HFF-Myc (cell line): ENCODE measurements at regions not wholly inside any gene's neighbourhood (a gene's known extent, or its start where the extent isn't known, plus 50 kb on each side); places are given as distances from the start of the nearest gene placed in this dataset.

Source experiments
- DNase-seq: peaks from one replicate; pipeline ENCODE4 v3.0.0-alpha.2; 2011; ENCODE audit warnings: low read depth; ENCODE audit errors: extremely low read depth
- H3K4me3 ChIP-seq: replicated peaks from 2 replicates; pipeline ENCODE4 v1.5.1; 2011; ENCODE audit warnings: low read depth, mild to moderate bottlenecking, control low read depth, low read length
- TF ChIP-seq, protein P1 (sequence below): IDR thresholded peaks from 2 replicates; pipeline ENCODE4 v1.5.1; 2012; ENCODE audit warnings: mild to moderate bottlenecking, low read depth, low read length, control low read depth; ENCODE audit errors: missing control alignments

DNA sequence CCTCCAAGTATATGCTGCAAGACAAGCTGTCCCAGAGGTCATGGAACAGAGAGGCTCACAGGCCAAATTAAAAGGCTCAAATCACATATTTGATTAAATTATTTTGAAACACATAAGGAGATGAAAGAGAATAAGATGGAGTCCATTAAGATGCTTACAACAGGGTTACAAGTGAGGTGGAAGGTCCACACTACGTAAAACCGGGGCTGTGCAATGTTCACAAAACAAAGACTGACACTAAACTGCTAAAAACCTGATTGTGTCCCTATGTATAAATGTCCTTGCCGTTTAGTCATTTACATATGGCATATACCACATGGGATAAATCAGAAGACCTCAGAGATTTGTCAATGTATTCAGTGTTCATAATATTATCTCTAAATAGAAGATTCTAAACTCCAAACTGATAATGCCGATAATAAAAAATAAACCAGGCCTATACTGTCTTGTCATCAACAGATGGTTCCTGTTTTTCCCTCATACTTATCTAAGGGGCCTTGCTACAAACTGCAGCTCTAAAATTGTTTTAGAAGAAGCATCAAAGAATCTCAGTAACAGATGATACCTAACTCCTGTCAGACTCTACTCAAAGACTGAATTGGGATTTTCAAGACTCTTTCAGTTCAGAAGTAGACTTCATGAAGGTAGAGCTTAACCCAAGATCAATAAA is 51.8 kb upstream of the RIPOR2 start:
- no peak overlapping the region for H3K4me3 ChIP-seq
- no peak for DNase-seq
- TF ChIP-seq, protein P1, sequence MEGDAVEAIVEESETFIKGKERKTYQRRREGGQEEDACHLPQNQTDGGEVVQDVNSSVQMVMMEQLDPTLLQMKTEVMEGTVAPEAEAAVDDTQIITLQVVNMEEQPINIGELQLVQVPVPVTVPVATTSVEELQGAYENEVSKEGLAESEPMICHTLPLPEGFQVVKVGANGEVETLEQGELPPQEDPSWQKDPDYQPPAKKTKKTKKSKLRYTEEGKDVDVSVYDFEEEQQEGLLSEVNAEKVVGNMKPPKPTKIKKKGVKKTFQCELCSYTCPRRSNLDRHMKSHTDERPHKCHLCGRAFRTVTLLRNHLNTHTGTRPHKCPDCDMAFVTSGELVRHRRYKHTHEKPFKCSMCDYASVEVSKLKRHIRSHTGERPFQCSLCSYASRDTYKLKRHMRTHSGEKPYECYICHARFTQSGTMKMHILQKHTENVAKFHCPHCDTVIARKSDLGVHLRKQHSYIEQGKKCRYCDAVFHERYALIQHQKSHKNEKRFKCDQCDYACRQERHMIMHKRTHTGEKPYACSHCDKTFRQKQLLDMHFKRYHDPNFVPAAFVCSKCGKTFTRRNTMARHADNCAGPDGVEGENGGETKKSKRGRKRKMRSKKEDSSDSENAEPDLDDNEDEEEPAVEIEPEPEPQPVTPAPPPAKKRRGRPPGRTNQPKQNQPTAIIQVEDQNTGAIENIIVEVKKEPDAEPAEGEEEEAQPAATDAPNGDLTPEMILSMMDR = no peak

DNA sequence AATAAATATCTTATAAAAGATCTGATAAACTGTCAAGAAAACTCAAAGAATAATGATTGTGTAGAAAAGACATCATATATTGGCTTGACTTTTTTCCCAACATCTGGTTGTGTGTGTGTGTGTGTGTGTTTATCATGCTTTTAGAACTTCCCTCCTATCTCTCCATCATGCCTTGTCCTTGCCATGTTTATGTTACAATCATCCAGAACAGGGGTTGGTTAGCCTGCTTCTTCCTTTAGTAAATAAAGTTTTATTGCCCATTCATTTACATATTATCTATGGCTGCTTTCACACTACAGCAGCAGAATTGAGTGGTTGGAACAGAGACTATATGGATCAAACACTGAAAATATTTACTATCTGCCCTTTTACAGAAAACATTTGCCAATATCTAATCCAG is 52.8 kb upstream of the RIPOR2 start:
- TF ChIP-seq, protein P1 = no peak
- H3K4me3 ChIP-seq = no peak overlapping the region
- no peak for DNase-seq

DNA sequence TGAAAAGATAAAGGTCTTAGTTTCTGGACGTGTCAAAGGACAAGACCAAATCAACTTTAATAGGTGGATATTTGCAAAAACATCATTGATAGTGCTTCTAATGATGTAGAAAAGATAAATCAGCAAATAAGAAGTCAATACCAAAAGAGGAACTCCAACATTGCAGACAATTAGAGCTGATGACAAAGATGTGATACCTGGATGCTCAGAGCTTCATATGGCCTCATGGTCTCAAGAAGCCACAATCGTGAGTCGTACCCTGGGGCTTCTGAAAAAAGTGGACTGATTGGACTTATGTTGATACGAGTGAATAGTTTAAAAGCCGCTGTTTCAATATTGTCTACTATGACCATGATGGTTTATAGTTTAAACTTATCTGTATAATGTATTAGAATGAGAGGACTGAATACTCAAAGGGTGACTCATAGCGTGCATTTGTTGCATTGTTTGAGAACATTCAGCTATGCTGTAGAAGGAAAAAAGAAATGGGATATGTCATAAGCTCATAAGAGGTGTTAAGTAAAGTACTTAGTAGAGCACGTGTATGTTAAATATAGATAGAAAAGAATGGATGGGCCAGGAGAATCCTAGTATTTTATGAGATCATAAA is 54.6 kb upstream of the RIPOR2 start:
- H3K4me3 ChIP-seq = no peak overlapping the region
- TF ChIP-seq, protein P1 = no peak
- no peak for DNase-seq

GRCh38 chr6:24990944-24991809 is 55.4 kb upstream of the RIPOR2 start:
- no peak overlapping the region for H3K4me3 ChIP-seq
- no peak for DNase-seq
- TF ChIP-seq, protein P1 = no peak

DNA sequence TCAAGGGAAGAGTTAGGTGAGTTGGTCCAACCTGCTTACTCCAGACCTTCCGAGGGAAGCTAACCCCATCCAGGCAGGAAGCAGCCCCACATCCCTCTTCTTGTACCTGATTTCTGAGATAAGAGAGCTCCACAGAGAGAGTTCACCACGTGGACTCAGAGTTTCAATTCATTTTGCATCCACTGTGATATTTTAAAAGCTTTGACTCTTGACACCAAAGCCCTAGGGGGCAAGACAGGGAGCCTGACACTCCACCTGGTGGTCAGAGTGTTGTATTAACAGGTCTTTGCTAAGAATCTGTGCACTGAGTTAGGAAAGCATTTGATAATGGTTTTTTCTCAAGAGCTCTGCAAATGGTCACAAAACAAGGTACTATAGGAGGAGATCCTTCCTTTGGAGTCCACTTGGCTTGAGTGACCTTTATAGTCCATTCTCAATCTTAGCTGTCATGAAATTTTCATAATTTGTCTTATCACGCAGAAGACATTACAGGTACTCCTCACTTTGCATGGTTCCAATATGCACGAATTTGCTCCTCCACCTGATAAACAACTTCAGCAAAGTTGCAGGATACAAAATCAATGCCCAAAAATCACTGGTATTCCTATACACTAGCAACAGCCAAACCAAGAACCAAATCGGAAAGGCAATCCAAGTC is 56.2 kb upstream of the RIPOR2 start:
- TF ChIP-seq, protein P1 = peak; percentile 80
- H3K4me3 ChIP-seq = no peak overlapping the region
- DNase-seq = no peak

DNA sequence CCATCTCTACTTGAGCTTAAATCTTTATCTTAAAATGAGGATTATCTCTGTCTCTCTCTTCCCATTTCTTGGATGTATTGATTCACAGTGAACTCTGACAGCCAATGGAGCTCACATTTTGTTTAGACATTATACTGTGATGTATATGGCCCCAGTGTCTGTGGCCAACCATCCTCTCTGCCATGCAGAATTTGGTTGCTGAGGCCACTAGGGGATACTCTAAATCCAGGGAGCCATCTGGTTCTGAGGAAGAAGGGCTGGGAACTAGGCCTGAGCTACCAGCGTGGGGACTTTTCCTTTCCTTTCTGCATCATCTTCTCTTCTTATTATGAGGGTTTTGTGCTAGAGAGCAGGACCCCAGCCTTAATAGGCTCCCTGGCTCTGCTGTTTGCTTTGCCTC is 59.1 kb upstream of the RIPOR2 start:
- H3K4me3 ChIP-seq = no peak overlapping the region
- DNase-seq = no peak
- TF ChIP-seq, protein P1 = peak; percentile 11
